ENCODE measurements at regions not wholly inside any gene's neighbourhood (a gene's known extent, or its start where the extent isn't known, plus 50 kb on each side); places are given as distances from the start of the nearest gene placed in this dataset.

DNA sequence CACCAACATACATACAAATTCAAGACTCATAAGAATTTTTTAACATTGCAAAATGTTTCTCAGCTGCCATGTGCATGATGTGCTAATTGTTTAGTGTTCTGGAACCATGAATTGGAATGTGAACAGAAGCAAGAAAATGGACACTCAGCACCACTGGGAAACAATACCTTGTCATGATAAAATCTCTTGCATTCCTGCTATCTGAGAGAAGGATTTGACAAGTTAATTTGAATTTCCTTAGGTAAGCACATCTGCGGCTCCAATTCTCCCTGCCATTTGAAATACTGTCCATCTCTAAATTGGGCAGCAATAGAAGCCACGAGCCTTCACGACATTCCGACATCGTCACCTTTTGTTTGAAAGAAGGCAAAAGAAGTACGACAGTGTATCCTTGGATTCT lies 1104.6 kb upstream of the MAP3K7 start:
- TF ChIP-seq, protein P1, sequence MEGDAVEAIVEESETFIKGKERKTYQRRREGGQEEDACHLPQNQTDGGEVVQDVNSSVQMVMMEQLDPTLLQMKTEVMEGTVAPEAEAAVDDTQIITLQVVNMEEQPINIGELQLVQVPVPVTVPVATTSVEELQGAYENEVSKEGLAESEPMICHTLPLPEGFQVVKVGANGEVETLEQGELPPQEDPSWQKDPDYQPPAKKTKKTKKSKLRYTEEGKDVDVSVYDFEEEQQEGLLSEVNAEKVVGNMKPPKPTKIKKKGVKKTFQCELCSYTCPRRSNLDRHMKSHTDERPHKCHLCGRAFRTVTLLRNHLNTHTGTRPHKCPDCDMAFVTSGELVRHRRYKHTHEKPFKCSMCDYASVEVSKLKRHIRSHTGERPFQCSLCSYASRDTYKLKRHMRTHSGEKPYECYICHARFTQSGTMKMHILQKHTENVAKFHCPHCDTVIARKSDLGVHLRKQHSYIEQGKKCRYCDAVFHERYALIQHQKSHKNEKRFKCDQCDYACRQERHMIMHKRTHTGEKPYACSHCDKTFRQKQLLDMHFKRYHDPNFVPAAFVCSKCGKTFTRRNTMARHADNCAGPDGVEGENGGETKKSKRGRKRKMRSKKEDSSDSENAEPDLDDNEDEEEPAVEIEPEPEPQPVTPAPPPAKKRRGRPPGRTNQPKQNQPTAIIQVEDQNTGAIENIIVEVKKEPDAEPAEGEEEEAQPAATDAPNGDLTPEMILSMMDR (IDR thresholded peaks at IDR 0.05; ENCODE audit: poor library complexity, severe bottlenecking) = no peak
- no peak for TF ChIP-seq POLR2AphosphoS5 (IDR thresholded peaks at IDR 0.05)
